ENCODE measurements at regions not wholly inside any gene's neighbourhood (a gene's known extent, or its start where the extent isn't known, plus 50 kb on each side); places are given as distances from the start of the nearest gene placed in this dataset.
"Not testable (repeated sequence)": the region's sequence is repeated elsewhere in the genome, so short reads cannot be mapped to it uniquely, and the experiment has no call there.

GRCh38 chrX:9286234-9286633 is 178.6 kb upstream of the TBL1X start:
- no peak overlapping the region for H3K27ac Mint-ChIP-seq
- no peaks in the 10 kb centered on the region for H3K9me3 Mint-ChIP-seq
- no peak for TF ChIP-seq CTCF (IDR thresholded peaks at IDR 0.05)
- H3K4me3 Mint-ChIP-seq: no peak overlapping the region
- H3K36me3 Mint-ChIP-seq (ENCODE audit: low read depth): no peaks in the 10 kb centered on the region
- no peaks in the 10 kb centered on the region for H3K4me1 Mint-ChIP-seq (ENCODE audit: low read depth)
- no peak for DNase-seq
- peaks cover 4% of the 10 kb centered on the region for H3K27me3 Mint-ChIP-seq (ENCODE audit: insufficient read depth)

- Mint-ChIP-seq H3K27me3 (ENCODE audit: insufficient read depth) (peaks cover 7% of the 10 kb centered on the region), H3K27ac (no peak overlapping the region), H3K4me1 (ENCODE audit: low read depth) (no peaks in the 10 kb centered on the region), H3K9me3 (no peaks in the 10 kb centered on the region), H3K36me3 (ENCODE audit: low read depth) (no peaks in the 10 kb centered on the region), H3K4me3 (no peak overlapping the region)
- no peak for TF ChIP-seq CTCF (IDR thresholded peaks at IDR 0.05)
- no peak for DNase-seq
These were observed 173.2 kb upstream of the TBL1X start for GRCh38 chrX:9291629-9292028.

- no peak for TF ChIP-seq CTCF (IDR thresholded peaks at IDR 0.05)
- Mint-ChIP-seq H3K9me3 (no peaks in the 10 kb centered on the region), H3K36me3 (ENCODE audit: low read depth) (no peaks in the 10 kb centered on the region), H3K27ac (no peak overlapping the region), H3K4me1 (ENCODE audit: low read depth) (no peaks in the 10 kb centered on the region), H3K27me3 (ENCODE audit: insufficient read depth) (peaks cover 7% of the 10 kb centered on the region), H3K4me3 (no peak overlapping the region)
- no peak for DNase-seq
These were observed 171.8 kb upstream of the TBL1X start for GRCh38 chrX:9293051-9293496.

GRCh38 chrX:9293903-9294302 is 171.0 kb upstream of the TBL1X start:
- no peak overlapping the region for H3K27ac Mint-ChIP-seq
- H3K36me3 Mint-ChIP-seq (ENCODE audit: low read depth): no peaks in the 10 kb centered on the region
- no peak overlapping the region for H3K4me3 Mint-ChIP-seq
- no peak for DNase-seq
- TF ChIP-seq CTCF (IDR thresholded peaks at IDR 0.05): no peak
- H3K27me3 Mint-ChIP-seq (ENCODE audit: insufficient read depth): peaks cover 7% of the 10 kb centered on the region
- no peaks in the 10 kb centered on the region for H3K9me3 Mint-ChIP-seq
- H3K4me1 Mint-ChIP-seq (ENCODE audit: low read depth): no peaks in the 10 kb centered on the region

- no peak overlapping the region for H3K27ac Mint-ChIP-seq
- no peak for TF ChIP-seq CTCF (IDR thresholded peaks at IDR 0.05)
These were observed 169.3 kb upstream of the TBL1X start for GRCh38 chrX:9295551-9295950.

GRCh38 chrX:9298221-9298620 is 166.6 kb upstream of the TBL1X start:
- Mint-ChIP-seq H3K27ac (no peak overlapping the region), H3K4me3 (no peak overlapping the region), H3K27me3 (ENCODE audit: insufficient read depth) (peaks cover 2% of the 10 kb centered on the region), H3K4me1 (ENCODE audit: low read depth) (no peaks in the 10 kb centered on the region), H3K9me3 (no peaks in the 10 kb centered on the region), H3K36me3 (ENCODE audit: low read depth) (no peaks in the 10 kb centered on the region)
- TF ChIP-seq CTCF (IDR thresholded peaks at IDR 0.05): no peak
- no peak for DNase-seq

More at GRCh38 chrX:9295551-9295950, 169.3 kb upstream of the TBL1X start:
- H3K27me3 Mint-ChIP-seq (ENCODE audit: insufficient read depth): peaks cover 5% of the 10 kb centered on the region
- no peak for DNase-seq
- no peaks in the 10 kb centered on the region for H3K9me3 Mint-ChIP-seq
- no peak overlapping the region for H3K4me3 Mint-ChIP-seq
- H3K36me3 Mint-ChIP-seq (ENCODE audit: low read depth): no peaks in the 10 kb centered on the region
- no peaks in the 10 kb centered on the region for H3K4me1 Mint-ChIP-seq (ENCODE audit: low read depth)

GRCh38 chrX:9299681-9300080 is 165.2 kb upstream of the TBL1X start:
- not testable (repeated sequence) for H3K4me3 Mint-ChIP-seq; H3K27me3 Mint-ChIP-seq (ENCODE audit: insufficient read depth); H3K4me1 Mint-ChIP-seq (ENCODE audit: low read depth); H3K36me3 Mint-ChIP-seq (ENCODE audit: low read depth); H3K9me3 Mint-ChIP-seq; H3K27ac Mint-ChIP-seq; DNase-seq
